H9 (cell line): ENCODE measurements at regions not wholly inside any gene's neighbourhood (a gene's known extent, or its start where the extent isn't known, plus 50 kb on each side); places are given as distances from the start of the nearest gene placed in this dataset.

Experiments
- DNase-seq: peaks from one replicate; pipeline ENCODE4 v3.0.0-alpha.2; 2017
- H2AFZ ChIP-seq: one replicate; pipeline ENCODE4 v1.6.1; 2013; ENCODE audit warnings: mild to moderate bottlenecking, low read length, control low read depth, moderate library complexity
- H2AK5ac ChIP-seq: 2 replicates; pipeline ENCODE4 v1.6.1; 2013; ENCODE audit warnings: low read length, control low read depth, mixed read lengths; ENCODE audit not compliant: insufficient read length
- H2BK120ac ChIP-seq: one replicate; pipeline ENCODE4 v1.6.1; 2013; ENCODE audit warnings: low read depth, mild to moderate bottlenecking, low read length, control low read depth, inconsistent platforms; ENCODE audit not compliant: poor library complexity, severe bottlenecking
- H2BK12ac ChIP-seq: 2 replicates; pipeline ENCODE4 v1.6.1; 2013; ENCODE audit warnings: low read length, control low read depth, mixed read lengths, low read depth; ENCODE audit not compliant: insufficient read length
- H2BK15ac ChIP-seq: 2 replicates; pipeline ENCODE4 v1.6.1; 2013; ENCODE audit warnings: low read depth, low read length, control low read depth
- H2BK20ac ChIP-seq: one replicate; pipeline ENCODE4 v1.6.1; 2013; ENCODE audit warnings: low read depth, mild to moderate bottlenecking, low read length, control low read depth, inconsistent platforms; ENCODE audit not compliant: poor library complexity, severe bottlenecking
- H2BK5ac ChIP-seq: 2 replicates; pipeline ENCODE4 v1.6.1; 2013; ENCODE audit warnings: low read length, control low read depth, mixed read lengths; ENCODE audit not compliant: insufficient read length
- H3K14ac ChIP-seq: 2 replicates; pipeline ENCODE4 v1.6.1; 2013; ENCODE audit warnings: low read length, control low read depth; ENCODE audit not compliant: insufficient read depth
- H3K18ac ChIP-seq: 2 replicates; pipeline ENCODE4 v1.6.1; 2013; ENCODE audit warnings: low read depth, mild to moderate bottlenecking, mixed read lengths, low read length, control low read depth; ENCODE audit not compliant: insufficient read length
- H3K23ac ChIP-seq: 2 replicates; pipeline ENCODE4 v1.6.1; 2013; ENCODE audit warnings: low read length, control low read depth, mixed read lengths, low read depth; ENCODE audit not compliant: insufficient read length
- H3K23me2 ChIP-seq: 2 replicates; pipeline ENCODE4 v1.6.1; 2013; ENCODE audit warnings: low read depth, mild to moderate bottlenecking, mixed read lengths, low read length, control low read depth; ENCODE audit not compliant: insufficient read length, poor library complexity, severe bottlenecking
- H3K27ac ChIP-seq: 2 replicates; pipeline ENCODE4 v1.5.1; 2013; ENCODE audit warnings: low read length, control low read depth, mixed read lengths, low read depth; ENCODE audit not compliant: insufficient read length
- H3K27me3 ChIP-seq: 2 replicates; pipeline ENCODE4 v1.6.1; 2013; ENCODE audit warnings: low read length, control low read depth, inconsistent platforms; ENCODE audit not compliant: insufficient read depth
- H3K4ac ChIP-seq: 2 replicates; pipeline ENCODE4 v1.6.1; 2013; ENCODE audit warnings: low read depth, mild to moderate bottlenecking, control low read depth, inconsistent platforms, low read length, moderate library complexity
- H3K4me1 ChIP-seq: 2 replicates; pipeline ENCODE4 v1.6.1; 2013; ENCODE audit warnings: low read length, control low read depth, inconsistent platforms; ENCODE audit not compliant: insufficient read depth
- H3K4me2 ChIP-seq: 2 replicates; pipeline ENCODE4 v1.6.1; 2013; ENCODE audit warnings: low read length, control low read depth, mixed read lengths; ENCODE audit not compliant: insufficient read length, insufficient read depth
- H3K56ac ChIP-seq: 2 replicates; pipeline ENCODE4 v1.6.1; 2013; ENCODE audit warnings: low read depth, mild to moderate bottlenecking, mixed read lengths, low read length, control low read depth; ENCODE audit not compliant: insufficient read length
- H3K79me1 ChIP-seq: 2 replicates; pipeline ENCODE4 v1.6.1; 2013; ENCODE audit warnings: low read depth, mild to moderate bottlenecking, moderate library complexity, low read length, control low read depth, inconsistent platforms; ENCODE audit not compliant: insufficient read depth, poor library complexity, severe bottlenecking
- H3K79me2 ChIP-seq: 2 replicates; pipeline ENCODE4 v1.6.1; 2013; ENCODE audit warnings: low read length, control low read depth, inconsistent platforms; ENCODE audit not compliant: insufficient read depth
- H3K9ac ChIP-seq: 2 replicates; pipeline ENCODE4 v1.6.1; 2013; ENCODE audit warnings: low read length, control low read depth, mixed read lengths; ENCODE audit not compliant: insufficient read length; ENCODE audit errors: extremely low read depth
- H3K9me3 ChIP-seq: one replicate; pipeline ENCODE4 v1.6.1; 2013; ENCODE audit warnings: low read depth, low read length, inconsistent platforms; ENCODE audit not compliant: control insufficient read depth
- H3T11ph ChIP-seq: one replicate; pipeline ENCODE4 v1.6.1; 2013; ENCODE audit warnings: mild to moderate bottlenecking, low read length, control low read depth, inconsistent platforms
- H4K20me1 ChIP-seq: one replicate; pipeline ENCODE4 v1.6.1; 2013; ENCODE audit not compliant: control insufficient read depth, insufficient read length, insufficient read depth
- H4K5ac ChIP-seq: 2 replicates; pipeline ENCODE4 v1.6.1; 2013; ENCODE audit warnings: low read depth, mild to moderate bottlenecking, mixed read lengths, low read length, control low read depth; ENCODE audit not compliant: insufficient read length
- H4K8ac ChIP-seq: replicated peaks from 2 replicates; pipeline ENCODE4 v1.6.1; 2013; ENCODE audit warnings: low read length, control low read depth, mixed read lengths, low read depth; ENCODE audit not compliant: insufficient read length
- H4K91ac ChIP-seq: 2 replicates; pipeline ENCODE4 v1.6.1; 2013; ENCODE audit warnings: low read depth, mild to moderate bottlenecking, moderate library complexity, mixed read lengths, low read length, control low read depth; ENCODE audit not compliant: insufficient read length
- H3K27ac Mint-ChIP-seq, 3 experiments: 2 replicates in 2 of 3; 3 replicates in 1 of 3; pipeline ENCODE4 v1.8.0; 2020 to 2021; ENCODE audit warnings: mixed read lengths in 3 of 3, mild to moderate bottlenecking in 1 of 3, moderate library complexity in 1 of 3
- H3K27me3 Mint-ChIP-seq: 2 replicates; pipeline ENCODE4 v1.8.0; 2021; ENCODE audit warnings: low read depth, mild to moderate bottlenecking, moderate library complexity, mixed read lengths
- H3K36me3 Mint-ChIP-seq, 3 experiments: 2 replicates in 2 of 3; 3 replicates in 1 of 3; pipeline ENCODE4 v1.8.0; 2020 to 2021; ENCODE audit warnings: low read depth in 3 of 3, mixed read lengths in 3 of 3; ENCODE audit not compliant: insufficient read depth in 1 of 3
- H3K4me1 Mint-ChIP-seq, 2 experiments: 2 replicates each; pipeline ENCODE4 v1.8.0; 2020; ENCODE audit warnings: mixed read lengths in 2 of 2
- H3K4me3 Mint-ChIP-seq, 2 experiments: 2 replicates in 1 of 2; 3 replicates in 1 of 2; pipeline ENCODE4 v1.8.0; 2020 to 2021; ENCODE audit warnings: mild to moderate bottlenecking in 2 of 2, mixed read lengths in 2 of 2, moderate library complexity in 1 of 2
- H3K9me3 Mint-ChIP-seq, 2 experiments: 2 replicates in 1 of 2; 3 replicates in 1 of 2; pipeline ENCODE4 v1.8.0; 2020; ENCODE audit warnings: mild to moderate bottlenecking in 2 of 2, mixed read lengths in 2 of 2, moderate library complexity in 1 of 2
- CTCF ChIP-seq: fragments of 200-600 bp; sonication (generic); conservative IDR thresholded peaks from 3 replicates; pipeline ENCODE4 v1.8.0; 2021; ENCODE audit warnings: antibody characterized with exemption, mild to moderate bottlenecking
- WGBS: extraction: QIAGEN DNeasy Blood & Tissue Kit; methylation state at CpG from one replicate; pipeline ENCODE4 v1.1.7; 2013; ENCODE audit warnings: missing lambda C conversion rate, low lambda C conversion rate, mixed read lengths; ENCODE audit not compliant: insufficient read length; ENCODE audit errors: extremely low coverage; 5-methylcytosine and 5-hydroxymethylcytosine counted together

GRCh38 chr9:74413876-74414275 is 83.3 kb upstream of the RORB start:
- Histone ChIP-seq H3K14ac (no peak overlapping the region), H3K56ac (no peak overlapping the region), H3K27me3 (no peaks in the 10 kb centered on the region), H2BK20ac (no peak overlapping the region), H3K9ac (no peak overlapping the region), H3K4me1 (no peaks in the 10 kb centered on the region), H3K79me2 (no peaks in the 10 kb centered on the region), H3K23me2 (no peaks in the 10 kb centered on the region), H2AFZ (no peak overlapping the region), H3T11ph (no peak overlapping the region), H4K20me1 (no peaks in the 10 kb centered on the region), H3K23ac (no peak overlapping the region), H3K9me3 (no peaks in the 10 kb centered on the region), H3K79me1 (no peaks in the 10 kb centered on the region), H2BK12ac (no peak overlapping the region), H3K4me2 (no peak overlapping the region), H2AK5ac (no peak overlapping the region), H3K27ac (no peak overlapping the region), H3K18ac (no peak overlapping the region), H4K91ac (no peak overlapping the region), H3K4ac (no peak overlapping the region), H2BK5ac (no peak overlapping the region), H4K5ac (no peak overlapping the region), H2BK15ac (no peak overlapping the region), H4K8ac (no peak overlapping the region), H2BK120ac (no peak overlapping the region)
- WGBS: no CpG with 5 or more reads among the region's 1 CpG
- DNase-seq: no peak
- no peak for TF ChIP-seq CTCF
- no peaks in the 10 kb centered on the region; a peak in 1 of 5 replicates for H3K9me3 Mint-ChIP-seq
- no peaks in the 10 kb centered on the region for H3K27me3 Mint-ChIP-seq
- H3K4me1 Mint-ChIP-seq: peaks cover 0 to 3% of the 10 kb centered on the region in 2 experiments; a peak in 1 of 4 replicates
- no peak overlapping the region for H3K27ac Mint-ChIP-seq
- H3K36me3 Mint-ChIP-seq: no peaks in the 10 kb centered on the region
- no peak overlapping the region for H3K4me3 Mint-ChIP-seq
